HepG2 (cell line): ENCODE measurements at regions not wholly inside any gene's neighbourhood (a gene's known extent, or its start where the extent isn't known, plus 50 kb on each side); places are given as distances from the start of the nearest gene placed in this dataset.

Source experiments
- ATAC-seq: fragments of 200-7000 bp; cut with Tn5 transposase; 3 replicates; pipeline ENCODE4 v1.9.1; 2020; ENCODE audit warnings: mild to moderate bottlenecking, moderate library complexity
- BruUV-seq: library from RNA; stranded (reverse); fragments of 400-500 nt; replicated peaks from 2 replicates; lab custom pipeline; 2021; lab: Mats Ljungman, UMichigan
- CTCF ChIA-PET: fragments of 300-600 bp; formaldehyde crosslinking; extraction: SDS; loops from one replicate; lab custom pipeline; 2021; ENCODE audit warnings: low total read pairs, inconsistent platforms, low intra/inter-chr PET ratio; lab: Yijun Ruan, JAX
- POLR2A ChIA-PET: fragments of 350-600 bp; sonication (Branson Sonifier 250); formaldehyde crosslinking; loops from one replicate; lab custom pipeline; 2020; ENCODE audit warnings: antibody characterized with exemption, inconsistent platforms; lab: Yijun Ruan, JAX
- DNase-seq: peaks from one replicate; pipeline ENCODE4 v3.0.0-alpha.2; 2015; ENCODE audit warnings: low spot score
- FAIRE-seq: peaks from 3 replicates; lab custom pipeline; 2011; peaks lifted over from hg19 to GRCh38; lab: Jason Lieb, UNC
- H2AFZ ChIP-seq: one replicate; pipeline ENCODE4 v1.6.1; 2011; ENCODE audit warnings: low read length, inconsistent platforms
- H3K27ac ChIP-seq: fragments of 300-600 bp; 3 replicates; pipeline ENCODE4 v1.8.0; 2011; ENCODE audit warnings: mixed run types, mild to moderate bottlenecking, mixed read lengths, low read length, inconsistent platforms; ENCODE audit not compliant: insufficient read depth; ENCODE audit errors: extremely low read length
- H3K27me3 ChIP-seq, 2 experiments: fragments of 200-600 bp in 1 of 2; 2 replicates in 1 of 2; 3 replicates in 1 of 2; pipeline versions ENCODE4 v1.6.0 to v1.8.0; 2011; ENCODE audit warnings: low read length in 2 of 2, mild to moderate bottlenecking in 2 of 2, moderate library complexity in 2 of 2, inconsistent platforms in 1 of 2; ENCODE audit not compliant: insufficient read depth in 2 of 2, control insufficient read depth in 1 of 2
- H3K36me3 ChIP-seq, 2 experiments: fragments of 200-600 bp in 1 of 2; replicated peaks in 1 of 2; 2 replicates in 1 of 2; 3 replicates in 1 of 2; pipeline versions ENCODE4 v1.5.1 to v1.8.0; 2011; ENCODE audit warnings: low read length in 2 of 2, inconsistent platforms in 1 of 2; ENCODE audit not compliant: insufficient read depth in 2 of 2, control insufficient read depth in 1 of 2
- H3K4me1 ChIP-seq: 2 replicates; pipeline ENCODE4 v1.5.1; 2012; ENCODE audit warnings: low read length, inconsistent platforms; ENCODE audit not compliant: insufficient read depth
- H3K4me2 ChIP-seq: 2 replicates; pipeline ENCODE4 v1.6.0; 2011; ENCODE audit warnings: low read depth, low read length, inconsistent platforms
- H3K4me3 ChIP-seq, 3 experiments: fragments of 200-600 bp in 1 of 3; sonication (generic), shearing (Covaris generic) in 1 of 3; replicated peaks in 1 of 3; 2 replicates each; pipeline ENCODE4 v1.5.1; 2011 to 2016; ENCODE audit warnings: low read length in 3 of 3, inconsistent platforms in 2 of 3, low read depth in 2 of 3, mild to moderate bottlenecking in 2 of 3, control low read depth in 1 of 3, mixed read lengths in 1 of 3; ENCODE audit not compliant: insufficient read depth in 1 of 3
- H3K79me2 ChIP-seq: one replicate; pipeline ENCODE4 v1.6.1; 2011; ENCODE audit warnings: low read length, inconsistent platforms; ENCODE audit not compliant: insufficient read depth
- H3K9ac ChIP-seq: 2 replicates; pipeline ENCODE4 v1.6.0; 2011; ENCODE audit warnings: mild to moderate bottlenecking, low read depth, low read length, inconsistent platforms; ENCODE audit not compliant: insufficient read depth
- H3K9me3 ChIP-seq: 2 replicates; pipeline ENCODE4 v1.5.1; 2012; ENCODE audit warnings: mild to moderate bottlenecking, low read length
- H4K20me1 ChIP-seq: 2 replicates; pipeline ENCODE4 v1.6.0; 2011; ENCODE audit warnings: inconsistent platforms, mild to moderate bottlenecking, low read length, moderate library complexity; ENCODE audit not compliant: insufficient read depth
- ARHGAP35 ChIP-seq: sonication (generic); formaldehyde crosslinking; IDR thresholded peaks from 2 replicates; pipeline ENCODE4 v1.9.0; 2022; ENCODE audit warnings: mild to moderate bottlenecking, inconsistent platforms, moderate library complexity, missing genetic modification reagents, borderline replicate concordance
- CENPX ChIP-seq: sonication (generic); formaldehyde crosslinking; IDR thresholded peaks from 2 replicates; pipeline ENCODE4 v1.9.0; 2021; ENCODE audit warnings: mild to moderate bottlenecking, missing genetic modification reagents, moderate library complexity
- ELF1 ChIP-seq: sonication (generic); formaldehyde crosslinking; IDR thresholded peaks from 2 replicates; pipeline ENCODE4 v1.4.0; 2020; ENCODE audit warnings: missing genetic modification reagents
- GTF2F1 ChIP-seq: fragments of 150-350 bp; IDR thresholded peaks from 2 replicates; pipeline ENCODE4 v1.6.1; 2014; ENCODE audit warnings: low read length
- IKZF4 ChIP-seq: sonication (generic); formaldehyde crosslinking; IDR thresholded peaks from 2 replicates; pipeline ENCODE4 v1.5.1; 2020; ENCODE audit warnings: borderline replicate concordance, mild to moderate bottlenecking, low read depth, missing genetic modification reagents; ENCODE audit errors: not compliant biosample characterization
- LBX2 ChIP-seq: sonication (generic); formaldehyde crosslinking; IDR thresholded peaks from 2 replicates; pipeline ENCODE4 v1.5.0; 2020; ENCODE audit warnings: missing genetic modification reagents, mild to moderate bottlenecking, borderline replicate concordance
- MATR3 ChIP-seq: sonication (generic); formaldehyde crosslinking; IDR thresholded peaks from 2 replicates; pipeline ENCODE4 v1.4.0; 2020; ENCODE audit warnings: missing genetic modification reagents
- POGZ ChIP-seq: sonication (generic); formaldehyde crosslinking; IDR thresholded peaks from 2 replicates; pipeline ENCODE4 v1.4.0; 2020; ENCODE audit warnings: mild to moderate bottlenecking, missing genetic modification reagents
- RFX1 ChIP-seq: fragments of 450-650 bp; IDR thresholded peaks from 2 replicates; pipeline ENCODE4 v1.6.1; 2017
- SIN3B ChIP-seq: fragments of 150-350 bp; IDR thresholded peaks from 2 replicates; pipeline ENCODE4 v1.6.1; 2014; ENCODE audit warnings: low read length
- ZFY ChIP-seq: sonication (generic); formaldehyde crosslinking; IDR thresholded peaks from 2 replicates; pipeline ENCODE4 v1.4.0; 2020; ENCODE audit warnings: missing genetic modification reagents
- ZIK1 ChIP-seq: sonication (generic); formaldehyde crosslinking; IDR thresholded peaks from 2 replicates; pipeline ENCODE4 v1.5.0; 2020; ENCODE audit warnings: mild to moderate bottlenecking, low read depth, missing genetic modification reagents, borderline replicate concordance
- ZNF101 ChIP-seq: sonication (generic); formaldehyde crosslinking; IDR thresholded peaks from 2 replicates; pipeline ENCODE4 v1.4.0; 2020; ENCODE audit warnings: mild to moderate bottlenecking, low read depth, missing genetic modification reagents, borderline replicate concordance
- ZNF12 ChIP-seq: sonication (generic); formaldehyde crosslinking; IDR thresholded peaks from 2 replicates; pipeline ENCODE4 v1.5.0; 2020; ENCODE audit warnings: missing genetic modification reagents
- ZNF367 ChIP-seq: sonication (generic); formaldehyde crosslinking; IDR thresholded peaks from 2 replicates; pipeline ENCODE4 v1.4.0; 2020; ENCODE audit warnings: missing genetic modification reagents, borderline replicate concordance
- ZNF382 ChIP-seq: sonication (generic); formaldehyde crosslinking; IDR thresholded peaks from 2 replicates; pipeline ENCODE4 v1.5.0; 2020; ENCODE audit warnings: missing genetic modification reagents, mild to moderate bottlenecking, borderline replicate concordance
- ZNF572 ChIP-seq: sonication (generic); formaldehyde crosslinking; IDR thresholded peaks from 2 replicates; pipeline ENCODE4 v1.5.1; 2020; ENCODE audit warnings: mild to moderate bottlenecking, missing genetic modification reagents
- ZSCAN21 ChIP-seq: sonication (generic); formaldehyde crosslinking; IDR thresholded peaks from 2 replicates; pipeline ENCODE4 v1.8.0; 2022; ENCODE audit warnings: mild to moderate bottlenecking, missing genetic modification reagents, moderate library complexity, borderline replicate concordance
- WGBS: methylation state at CpG from one replicate; pipeline ENCODE4 v1.1.6; 2017; ENCODE audit warnings: low lambda C conversion rate; 5-methylcytosine and 5-hydroxymethylcytosine counted together
- in situ Hi-C: cut with HindIII; loops from 2 replicates; pipeline ENCODE4 v1.10.0; 2017; ENCODE audit warnings: low pct_unique_long_range_greater_than_20kb; ENCODE audit not compliant: extremely low pct_ligation_motif_present
- intact Hi-C: fragments of 100-400 bp; cut with micrococcal nuclease; formaldehyde crosslinking; loops from one replicate; pipeline ENCODE4 v1.10.0; 2022; ENCODE audit not compliant: unreplicated experiment
- TF ChIP-seq, protein P1 (sequence below), 2 experiments: fragments of 450-650 bp in 1 of 2; sonication (generic) in 1 of 2; formaldehyde crosslinking; IDR thresholded peaks; 2 replicates each; pipeline versions ENCODE4 v1.5.0 to v1.8.0; 2020 to 2022; ENCODE audit warnings: mild to moderate bottlenecking in 1 of 2, missing genetic modification reagents in 1 of 2

- H3K27ac ChIP-seq = no peak overlapping the region
- no peak overlapping the region for H2AFZ ChIP-seq
- ChIA-PET POLR2A (no interaction called here), CTCF (no interaction called here)
- no peaks in the 10 kb centered on the region for H3K79me2 ChIP-seq
- H3K4me2 ChIP-seq = no peak overlapping the region
- H4K20me1 ChIP-seq = no peaks in the 10 kb centered on the region
- TF ChIP-seq RFX1 = no peak
- no peak for TF ChIP-seq ZNF367 (CRISPR knock-in tag)
- no peak for TF ChIP-seq CENPX (CRISPR knock-in tag)
- TF ChIP-seq IKZF4 (CRISPR knock-in tag) = no peak
- TF ChIP-seq ELF1 (CRISPR knock-in tag) = no peak
- TF ChIP-seq MATR3 (CRISPR knock-in tag) = no peak
- TF ChIP-seq, protein P1, sequence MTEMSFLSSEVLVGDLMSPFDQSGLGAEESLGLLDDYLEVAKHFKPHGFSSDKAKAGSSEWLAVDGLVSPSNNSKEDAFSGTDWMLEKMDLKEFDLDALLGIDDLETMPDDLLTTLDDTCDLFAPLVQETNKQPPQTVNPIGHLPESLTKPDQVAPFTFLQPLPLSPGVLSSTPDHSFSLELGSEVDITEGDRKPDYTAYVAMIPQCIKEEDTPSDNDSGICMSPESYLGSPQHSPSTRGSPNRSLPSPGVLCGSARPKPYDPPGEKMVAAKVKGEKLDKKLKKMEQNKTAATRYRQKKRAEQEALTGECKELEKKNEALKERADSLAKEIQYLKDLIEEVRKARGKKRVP (CRISPR knock-in tag; IDR thresholded peaks at IDR 0.05) = no peak
- no peak for TF ChIP-seq ZIK1 (CRISPR knock-in tag)
- no peak for TF ChIP-seq ZSCAN21 (CRISPR knock-in tag)
- TF ChIP-seq ZNF12 = no peak
- TF ChIP-seq GTF2F1 = no peak
- TF ChIP-seq ARHGAP35 (CRISPR knock-in tag) = no peak
- no peak for TF ChIP-seq ZNF382 (CRISPR knock-in tag)
- TF ChIP-seq LBX2 (CRISPR knock-in tag) = no peak
- TF ChIP-seq ZNF572 (CRISPR knock-in tag) = no peak
- no peak for TF ChIP-seq ZFY (CRISPR knock-in tag)
- TF ChIP-seq SIN3B = no peak
- no peak for TF ChIP-seq ZNF101 (CRISPR knock-in tag)
- TF ChIP-seq POGZ (CRISPR knock-in tag) = no peak
- in situ Hi-C loops = loop anchor here (25.0 kb wide), 2 partner anchors 389 to 639 kb away; no protein-coding TSS in a partner anchor
- FAIRE-seq = no peak
- no TSS peak for BruUV-seq
- no peaks in the 10 kb centered on the region for H3K4me1 ChIP-seq
- no peak overlapping the region for H3K9ac ChIP-seq
- no peaks in the 10 kb centered on the region for H3K36me3 ChIP-seq
- intact Hi-C loops = no loop called here
- no peak for DNase-seq
- 21% methylated on average over 7 of the region's 7 CpGs for WGBS
- ATAC-seq = no peak
- no peaks in the 10 kb centered on the region for H3K9me3 ChIP-seq
- no peak overlapping the region for H3K4me3 ChIP-seq
- H3K27me3 ChIP-seq = peaks cover 0 to 1% of the 10 kb centered on the region in 2 experiments; a peak in 1 of 5 replicates
Measured at GRCh38 chr9:111276431-111277128, 53.4 kb downstream of the OR2K2 start.
